Hypothalamus (tissue), 51 donors: ENCODE measurements at regions not wholly inside any gene's neighbourhood (a gene's known extent, or its start where the extent isn't known, plus 50 kb on each side); places are given as distances from the start of the nearest gene placed in this dataset.

Experiments
- DNase-seq, 51 donors: peaks; one replicate each; lab custom pipeline; 2025; lab: John Stamatoyannopoulos, UW

DNA sequence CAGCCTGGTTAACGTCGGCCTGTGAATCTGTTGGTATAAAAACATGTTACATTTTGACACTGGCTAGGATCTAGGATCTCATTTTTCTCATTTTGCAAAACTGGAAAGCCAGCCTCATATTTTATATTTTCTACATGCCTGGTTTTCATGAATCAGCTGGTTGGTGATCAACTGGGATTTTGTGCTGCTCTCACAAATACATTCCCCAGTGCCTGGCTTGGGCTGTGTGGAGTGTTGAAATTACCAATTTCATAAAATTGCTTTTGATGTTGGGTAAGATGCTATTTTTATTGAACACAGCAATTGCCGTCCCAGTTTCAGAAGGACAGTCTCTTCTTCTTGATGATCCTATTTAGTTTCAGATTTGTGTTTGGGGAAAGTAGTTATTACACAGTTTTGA, 604.3 kb downstream of the TAFA4 start:
- no peak for DNase-seq

DNA sequence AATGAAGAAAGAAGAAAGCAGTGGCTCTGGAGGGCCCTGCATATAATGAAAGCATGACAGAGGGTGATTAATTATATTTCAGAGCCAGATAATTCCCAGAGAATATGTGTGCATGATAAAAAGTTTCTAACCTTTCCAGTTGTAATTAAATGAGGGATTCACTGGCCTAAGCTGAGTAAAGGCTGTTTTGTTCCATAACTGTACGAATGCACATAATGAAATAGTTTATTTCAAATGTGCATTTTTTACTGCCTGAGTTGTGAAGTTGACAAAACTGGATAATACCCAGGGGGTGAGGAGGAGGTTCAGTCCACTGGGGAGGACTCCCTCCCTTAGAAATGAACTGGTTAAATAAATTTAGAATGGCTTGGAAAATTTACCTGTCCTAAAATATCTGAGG, 616.4 kb downstream of the TAFA4 start:
- DNase-seq: no peak

DNA sequence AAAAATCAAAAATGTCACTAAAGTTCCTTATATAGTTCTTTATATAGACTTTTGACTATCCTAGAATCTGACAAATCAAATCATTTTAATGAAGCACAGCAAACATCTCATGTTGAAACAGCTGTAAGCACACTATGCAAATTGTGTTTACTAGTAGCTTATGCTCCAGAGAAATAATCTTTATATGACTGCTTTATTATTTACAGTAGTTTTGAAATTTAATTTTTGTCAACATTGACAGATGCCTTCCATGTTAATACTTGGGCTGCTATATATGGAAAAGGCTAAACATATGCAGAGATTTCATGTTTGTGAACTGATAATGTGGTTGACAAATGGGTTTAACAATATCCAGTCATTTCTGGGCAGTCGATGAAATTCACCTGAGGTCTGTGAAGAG, 616.8 kb downstream of the TAFA4 start:
- DNase-seq: no peak

DNA sequence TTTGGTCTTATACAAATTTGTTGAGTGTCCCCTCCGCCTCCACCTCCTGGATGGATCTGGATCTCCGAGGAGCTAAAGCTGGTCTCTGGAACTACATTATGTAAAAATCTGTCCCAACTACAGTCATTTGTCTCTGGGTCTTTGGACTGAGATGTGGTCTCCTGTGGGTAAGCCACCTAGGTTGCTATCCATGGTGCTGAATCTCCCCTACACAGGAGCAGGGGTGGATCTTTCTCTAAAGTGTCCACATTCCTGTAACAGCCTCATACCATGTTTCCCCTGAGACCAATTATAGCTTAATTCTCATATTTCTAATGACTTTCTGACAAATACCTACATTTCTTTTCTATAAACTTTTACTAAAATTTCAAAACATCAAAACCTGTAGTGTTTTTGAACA, 625.8 kb downstream of the TAFA4 start:
- no peak for DNase-seq

DNA sequence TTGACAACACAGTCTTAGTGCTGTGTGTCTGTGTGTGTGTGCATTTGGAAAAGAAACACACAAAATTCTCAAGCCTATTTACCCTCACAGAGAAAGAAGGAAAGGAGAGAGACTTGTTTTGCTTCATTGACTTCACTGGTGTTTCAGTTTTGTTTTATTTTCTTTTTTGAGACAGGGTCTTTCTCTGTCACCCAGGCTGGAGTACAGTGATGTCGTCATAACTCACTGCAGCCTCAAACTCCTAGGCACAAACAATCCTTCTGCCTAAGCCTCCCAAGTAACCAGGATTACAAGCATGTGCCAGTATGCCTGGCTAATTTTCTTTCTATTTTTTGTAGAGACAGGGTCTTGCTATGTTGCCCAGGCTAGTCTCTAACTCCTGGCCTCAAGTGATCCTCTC, 636.9 kb downstream of the TAFA4 start:
- DNase-seq: no peak

DNA sequence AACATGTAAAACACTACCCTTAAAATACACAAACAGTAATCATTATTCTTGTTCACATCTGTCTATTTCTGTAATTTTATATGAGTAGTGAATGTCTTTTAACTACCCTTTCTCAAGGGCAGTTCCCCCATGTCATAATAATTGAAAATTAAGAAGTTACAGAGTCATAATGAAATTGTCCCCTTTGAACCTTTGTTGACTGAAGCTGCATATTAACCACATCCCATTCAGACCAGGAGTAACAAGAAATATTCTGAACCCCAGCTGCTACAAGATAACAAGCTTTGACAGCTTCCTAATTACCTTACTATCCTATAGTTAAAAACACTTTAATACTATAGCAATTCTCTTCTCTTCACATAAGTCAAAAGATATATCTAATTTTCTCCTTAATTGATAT, 635.9 kb upstream of the SUCLG2 start:
- DNase-seq: no peak

GRCh38 chr3:68288085-68288484, 633.7 kb upstream of the SUCLG2 start:
- DNase-seq: no peak

- DNase-seq: no peak
Observed at GRCh38 chr3:68287101-68287500, 632.7 kb upstream of the SUCLG2 start.

DNA sequence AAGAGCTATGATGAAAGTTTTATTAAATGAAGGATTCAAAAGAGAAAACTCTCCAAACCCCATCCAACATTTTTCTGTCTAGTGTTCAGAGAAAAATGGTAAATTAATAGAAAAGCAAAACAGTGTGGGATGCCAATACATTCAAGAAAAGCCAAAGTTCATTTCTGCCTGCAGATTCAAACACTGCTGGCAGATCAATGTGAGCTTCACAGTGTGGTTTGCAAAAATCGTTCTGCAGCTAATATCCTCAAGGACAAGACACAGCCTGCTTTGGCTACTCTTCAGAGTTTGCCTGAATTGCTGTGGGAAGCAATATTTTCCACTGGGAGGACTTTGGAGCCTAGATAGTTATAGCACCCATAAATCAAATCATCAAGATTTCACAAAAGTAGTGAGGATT, 619.9 kb upstream of the SUCLG2 start:
- DNase-seq: no peak

GRCh38 chr3:68271145-68271544, 616.7 kb upstream of the SUCLG2 start:
- no peak for DNase-seq

DNA sequence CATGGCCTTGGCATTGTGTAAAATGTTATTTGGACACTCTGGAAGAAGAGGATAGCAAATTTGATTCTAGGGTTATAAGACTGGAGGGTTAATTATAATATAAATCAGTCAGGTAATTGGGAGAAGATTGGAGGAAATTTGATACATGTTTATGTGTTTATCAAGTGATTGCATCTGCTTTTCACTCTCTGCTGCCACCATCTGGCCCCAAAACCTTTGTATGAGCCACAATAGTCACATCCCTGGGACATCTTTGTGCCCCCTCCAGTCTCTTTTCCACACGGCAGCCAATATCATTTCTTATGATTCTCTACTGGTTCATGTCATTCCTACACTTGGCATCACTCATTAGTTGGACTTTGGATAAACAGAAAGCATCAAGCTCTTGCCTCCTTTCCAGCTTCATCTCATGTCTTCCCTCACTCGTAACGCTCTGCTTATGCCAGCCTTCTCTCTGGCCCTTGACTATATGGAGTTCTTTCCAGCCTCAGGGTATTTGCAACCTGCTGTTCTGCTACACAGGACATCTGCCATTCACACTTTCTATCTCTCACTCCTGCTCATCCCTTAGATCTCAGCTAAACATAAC, 602.3 kb upstream of the SUCLG2 start:
- DNase-seq: peak in 8 of 51 donors; percentile 1 to 10 (median 1)

- DNase-seq: no peak
Observed at GRCh38 chr3:68249265-68249664, 594.9 kb upstream of the SUCLG2 start.

DNA sequence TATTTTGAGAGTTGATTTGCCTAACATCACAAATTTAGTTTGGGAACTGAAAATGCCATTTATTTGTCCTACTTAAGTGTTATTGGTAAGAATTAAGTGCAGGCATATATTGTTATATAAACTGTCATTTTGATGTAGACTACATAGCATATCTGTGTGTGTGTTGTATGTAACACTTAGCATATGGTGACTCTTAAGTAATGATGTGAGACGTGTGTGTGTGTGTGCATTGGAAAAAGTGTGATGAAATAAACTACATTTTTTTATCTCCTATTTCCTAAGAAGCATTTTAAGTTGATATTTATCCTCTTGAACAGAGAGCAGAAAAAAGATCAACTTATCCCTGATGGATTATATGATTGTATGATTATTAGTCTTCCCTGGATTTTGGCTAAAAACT, 588.2 kb upstream of the SUCLG2 start:
- DNase-seq: no peak

- no peak for DNase-seq
Observed at GRCh38 chr3:68239542-68239941, 585.1 kb upstream of the SUCLG2 start.

- DNase-seq: no peak
Observed at GRCh38 chr3:68234076-68234780, 579.8 kb upstream of the SUCLG2 start.

DNA sequence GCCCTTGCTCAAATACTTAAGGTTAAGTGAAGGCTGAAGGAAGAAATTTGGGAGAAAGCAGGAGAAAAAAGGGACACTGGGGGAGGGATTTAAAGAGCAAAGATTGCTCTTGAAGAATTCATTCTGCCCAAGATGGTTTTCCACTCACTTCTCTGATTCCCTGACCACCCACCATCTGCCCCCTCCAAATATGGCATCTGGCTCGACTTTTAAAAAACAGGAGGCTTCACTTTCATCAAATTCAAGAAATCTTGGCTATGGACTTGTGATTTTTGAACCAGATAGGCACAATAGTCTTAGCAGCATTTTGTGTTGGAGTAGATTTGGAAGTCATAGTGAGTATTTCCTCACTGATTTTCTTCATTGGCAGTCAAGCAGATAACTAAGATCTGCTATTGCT, 574.4 kb upstream of the SUCLG2 start:
- DNase-seq: no peak

- no peak for DNase-seq
Observed at GRCh38 chr3:68220832-68221231, 566.4 kb upstream of the SUCLG2 start.

- no peak for DNase-seq
Observed at GRCh38 chr3:68211637-68212036, 557.2 kb upstream of the SUCLG2 start.

DNA sequence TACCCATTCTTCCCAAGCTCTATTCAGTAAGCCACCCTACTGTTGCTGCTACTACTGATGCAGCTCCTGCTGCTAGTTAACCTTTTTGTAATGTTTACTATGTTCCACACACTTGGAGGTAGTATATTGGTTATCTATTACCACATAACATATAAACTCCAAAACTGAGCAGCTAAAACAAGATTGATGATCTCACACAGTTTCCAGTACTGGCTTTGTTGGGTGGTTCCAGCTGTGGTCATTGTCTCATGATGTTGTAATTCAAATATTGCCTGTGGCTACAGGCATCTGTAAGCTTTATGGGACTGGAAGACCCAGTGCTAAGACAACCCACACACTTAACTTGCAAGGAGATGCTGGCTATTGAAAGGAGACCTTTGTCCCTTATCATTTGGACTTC, 556.2 kb upstream of the SUCLG2 start:
- DNase-seq: no peak

GRCh38 chr3:68207327-68207726, 552.9 kb upstream of the SUCLG2 start:
- no peak for DNase-seq

- no peak for DNase-seq
Observed at GRCh38 chr3:68206524-68207117, 552.2 kb upstream of the SUCLG2 start.

- no peak for DNase-seq
Observed at GRCh38 chr3:68186733-68187132, 532.3 kb upstream of the SUCLG2 start.
